OCI-LY3 (cell line): ENCODE measurements at regions not wholly inside any gene's neighbourhood (a gene's known extent, or its start where the extent isn't known, plus 50 kb on each side); places are given as distances from the start of the nearest gene placed in this dataset.

ENCODE experiments used
- CTCF ChIP-seq: fragments of 200-600, 300-600 bp; sonication (generic); IDR thresholded peaks from 2 replicates; pipeline ENCODE4 v1.5.1; 2014; ENCODE audit warnings: antibody characterized with exemption, low read length, low read depth
- EZH2phosphoT487 ChIP-seq: fragments of 200-600 bp; shearing (Covaris generic); IDR thresholded peaks from 2 replicates; pipeline ENCODE4 v1.6.1; 2018; ENCODE audit warnings: antibody characterized with exemption, mixed run types, low read depth

GRCh38 chr10:123484722-123485121, 181.4 kb upstream of the GPR26 start:
- TF ChIP-seq EZH2phosphoT487 (no peak), CTCF (no peak)
